ENCODE measurements at regions not wholly inside any gene's neighbourhood (a gene's known extent, or its start where the extent isn't known, plus 50 kb on each side); places are given as distances from the start of the nearest gene placed in this dataset.

- TF ChIP-seq POLR2AphosphoS5 (IDR thresholded peaks at IDR 0.05; ENCODE audit: low read depth, low read length) (no peak), CTCF (IDR thresholded peaks at IDR 0.05) (no peak), SIN3A (IDR thresholded peaks at IDR 0.05; ENCODE audit: borderline replicate concordance, insufficient read depth, low read depth, low read length) (no peak), REST (IDR thresholded peaks at IDR 0.05; ENCODE audit: insufficient read depth in 1 of 2, low read depth in 2 of 2, low read length in 1 of 2) (no peak)
Observed at GRCh38 chrX:135644624-135645023, 68.8 kb upstream of the CT45A1 start.
